Trophoblast cell (in vitro differentiated cells and primary cell): ENCODE measurements at regions not wholly inside any gene's neighbourhood (a gene's known extent, or its start where the extent isn't known, plus 50 kb on each side); places are given as distances from the start of the nearest gene placed in this dataset.

Source experiments
- DNase-seq, 2 donors: peaks; one replicate each; pipeline ENCODE4 v3.0.0-alpha.2; 2016
- H2AFZ ChIP-seq: 2 replicates; pipeline ENCODE4 v1.6.1; 2013; ENCODE audit warnings: low read length, moderate library complexity, mild to moderate bottlenecking; ENCODE audit not compliant: insufficient read depth, poor library complexity
- H2AK5ac ChIP-seq: 2 replicates; pipeline ENCODE4 v1.6.1; 2013; ENCODE audit warnings: mild to moderate bottlenecking, low read length
- H2BK120ac ChIP-seq: 2 replicates; pipeline ENCODE4 v1.6.1; 2013; ENCODE audit warnings: low read length, mild to moderate bottlenecking, moderate library complexity; ENCODE audit not compliant: insufficient read depth, poor library complexity
- H2BK12ac ChIP-seq: 2 replicates; pipeline ENCODE4 v1.6.1; 2013; ENCODE audit warnings: mild to moderate bottlenecking, low read length, moderate library complexity
- H2BK5ac ChIP-seq: 2 replicates; pipeline ENCODE4 v1.6.1; 2013; ENCODE audit warnings: low read length, low read depth, moderate library complexity, mild to moderate bottlenecking; ENCODE audit not compliant: poor library complexity
- H3K14ac ChIP-seq: 2 replicates; pipeline ENCODE4 v1.6.1; 2013; ENCODE audit warnings: mild to moderate bottlenecking, low read length
- H3K18ac ChIP-seq: 2 replicates; pipeline ENCODE4 v1.6.1; 2013; ENCODE audit warnings: mild to moderate bottlenecking, low read length
- H3K23ac ChIP-seq: 2 replicates; pipeline ENCODE4 v1.6.1; 2013; ENCODE audit warnings: low read length
- H3K27ac ChIP-seq: 2 replicates; pipeline ENCODE4 v1.5.1; 2013; ENCODE audit warnings: low read depth, mild to moderate bottlenecking, inconsistent platforms, low read length, moderate library complexity
- H3K27me3 ChIP-seq: 2 replicates; pipeline ENCODE4 v1.6.1; 2013; ENCODE audit warnings: inconsistent platforms, mild to moderate bottlenecking, low read length, moderate library complexity; ENCODE audit not compliant: insufficient read depth
- H3K36me3 ChIP-seq, 2 experiments: 1 replicate in 1 of 2; 2 replicates in 1 of 2; pipeline ENCODE4 v1.6.1; 2013; ENCODE audit warnings: low read length in 2 of 2, mild to moderate bottlenecking in 2 of 2, moderate library complexity in 1 of 2; ENCODE audit not compliant: insufficient read depth in 2 of 2, control insufficient read depth in 1 of 2
- H3K4ac ChIP-seq: 2 replicates; pipeline ENCODE4 v1.6.1; 2013; ENCODE audit warnings: low read depth, mild to moderate bottlenecking, low read length, moderate library complexity
- H3K4me1 ChIP-seq, 2 experiments: 1 replicate in 1 of 2; 2 replicates in 1 of 2; pipeline ENCODE4 v1.6.1; 2013; ENCODE audit warnings: low read length in 2 of 2, mild to moderate bottlenecking in 2 of 2, moderate library complexity in 1 of 2; ENCODE audit not compliant: insufficient read depth in 2 of 2, control insufficient read depth in 1 of 2
- H3K4me2 ChIP-seq: 2 replicates; pipeline ENCODE4 v1.6.1; 2013; ENCODE audit warnings: inconsistent platforms, mild to moderate bottlenecking, low read length, moderate library complexity
- H3K4me3 ChIP-seq: 2 replicates; pipeline ENCODE4 v1.5.1; 2013; ENCODE audit warnings: mild to moderate bottlenecking, low read depth, low read length, inconsistent platforms
- H3K79me1 ChIP-seq: one replicate; pipeline ENCODE4 v1.6.1; 2013; ENCODE audit warnings: low read length
- H3K79me2 ChIP-seq: 2 replicates; pipeline ENCODE4 v1.6.1; 2013; ENCODE audit warnings: low read length, mild to moderate bottlenecking; ENCODE audit not compliant: control insufficient read depth, insufficient read depth, poor library complexity
- H3K9ac ChIP-seq: 2 replicates; pipeline ENCODE4 v1.6.1; 2013; ENCODE audit warnings: mild to moderate bottlenecking, low read length
- H3K9me3 ChIP-seq: 2 replicates; pipeline ENCODE4 v1.6.1; 2013; ENCODE audit warnings: low read depth, mild to moderate bottlenecking, control low read depth, inconsistent platforms, low read length; ENCODE audit not compliant: insufficient read depth
- H4K12ac ChIP-seq: 2 replicates; pipeline ENCODE4 v1.6.1; 2013; ENCODE audit warnings: low read depth, mild to moderate bottlenecking, low read length, moderate library complexity
- H4K8ac ChIP-seq: 2 replicates; pipeline ENCODE4 v1.6.1; 2013; ENCODE audit warnings: low read depth, mild to moderate bottlenecking, low read length, moderate library complexity
- H4K91ac ChIP-seq: one replicate; pipeline ENCODE4 v1.6.1; 2013; ENCODE audit warnings: low read depth, mild to moderate bottlenecking, low read length, moderate library complexity
- WGBS: extraction: QIAGEN DNeasy Blood & Tissue Kit; methylation state at CpG from one replicate; pipeline ENCODE4 v1.1.7; 2013; ENCODE audit warnings: missing lambda C conversion rate; ENCODE audit not compliant: insufficient read length, insufficient coverage; ENCODE audit errors: extremely low coverage; 5-methylcytosine and 5-hydroxymethylcytosine counted together

DNA sequence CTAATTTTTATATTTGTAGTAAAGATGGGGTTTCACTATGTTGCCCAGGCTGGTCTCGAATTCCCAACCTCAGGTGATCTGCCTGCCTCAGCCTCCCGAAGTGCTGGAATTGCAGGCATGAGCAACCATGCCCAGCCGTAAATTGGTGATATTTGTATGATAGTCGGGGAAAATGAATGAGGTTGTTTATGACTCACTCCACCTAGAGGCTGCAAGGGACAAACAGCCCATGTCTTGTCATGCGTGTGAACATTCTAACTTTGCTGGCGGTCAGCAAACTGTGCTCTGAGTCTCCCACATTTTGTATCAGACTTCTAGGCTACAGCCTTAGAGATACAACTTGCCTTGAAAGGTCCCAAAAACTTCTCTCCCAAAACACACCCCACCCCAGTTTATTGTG lies 133.5 kb upstream of the DTNA start:
- no peak overlapping the region for H3K14ac ChIP-seq
- H3K23ac ChIP-seq: no peak overlapping the region
- H2BK5ac ChIP-seq: no peak overlapping the region
- no peak overlapping the region for H3K4ac ChIP-seq
- H3K4me3 ChIP-seq: no peak overlapping the region
- no peak for DNase-seq
- no peak overlapping the region for H2AK5ac ChIP-seq
- H4K12ac ChIP-seq: peak overlapping the region; percentile 43
- no peaks in the 10 kb centered on the region for H3K79me2 ChIP-seq
- no peaks in the 10 kb centered on the region for H3K9me3 ChIP-seq
- H4K91ac ChIP-seq: no peak overlapping the region
- H3K4me1 ChIP-seq: no peaks in the 10 kb centered on the region
- no peak overlapping the region for H2BK12ac ChIP-seq
- no peak overlapping the region for H2AFZ ChIP-seq
- no peak overlapping the region for H3K4me2 ChIP-seq
- H3K27me3 ChIP-seq: no peaks in the 10 kb centered on the region
- H4K8ac ChIP-seq: no peak overlapping the region
- H3K18ac ChIP-seq: no peak overlapping the region
- no peak overlapping the region for H3K9ac ChIP-seq
- WGBS: no CpG with 5 or more reads among the region's 6 CpGs
- H3K27ac ChIP-seq: no peak overlapping the region
- no peaks in the 10 kb centered on the region for H3K36me3 ChIP-seq
- H2BK120ac ChIP-seq: no peak overlapping the region
- no peaks in the 10 kb centered on the region for H3K79me1 ChIP-seq

DNA sequence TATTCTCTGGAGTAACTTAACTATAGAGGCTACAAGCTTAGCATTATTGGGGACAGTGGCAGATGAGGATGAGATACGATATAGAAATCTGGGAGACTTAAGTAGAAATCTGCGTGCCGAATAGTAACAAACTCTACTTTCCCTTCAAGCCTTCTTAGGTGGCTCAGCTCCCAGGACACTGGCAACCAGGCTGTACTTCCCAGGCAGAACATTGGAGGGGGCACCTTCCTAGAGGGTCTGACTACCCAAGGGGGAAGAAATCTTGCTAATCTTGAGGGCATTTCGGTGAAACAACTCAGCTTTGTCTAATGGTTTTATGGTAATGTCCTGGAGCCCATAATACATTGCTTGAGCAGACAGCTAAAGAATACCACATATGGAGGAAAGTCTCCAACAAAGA lies 126.2 kb upstream of the DTNA start:
- no CpG with 5 or more reads among the region's 4 CpGs for WGBS
- Histone ChIP-seq H2BK5ac (no peak overlapping the region), H3K79me1 (no peaks in the 10 kb centered on the region), H3K36me3 (no peaks in the 10 kb centered on the region), H3K79me2 (no peaks in the 10 kb centered on the region), H3K23ac (no peak overlapping the region), H3K9ac (no peak overlapping the region), H3K9me3 (no peaks in the 10 kb centered on the region), H3K4me1 (no peaks in the 10 kb centered on the region), H4K8ac (no peak overlapping the region), H3K27me3 (no peaks in the 10 kb centered on the region), H4K91ac (no peak overlapping the region), H3K4me2 (no peak overlapping the region), H3K27ac (no peak overlapping the region), H3K4ac (no peak overlapping the region), H3K4me3 (no peak overlapping the region), H4K12ac (no peak overlapping the region), H2AK5ac (no peak overlapping the region), H3K18ac (no peak overlapping the region), H2BK120ac (no peak overlapping the region), H2BK12ac (no peak overlapping the region), H2AFZ (no peak overlapping the region), H3K14ac (no peak overlapping the region)
- DNase-seq: no peak

- Histone ChIP-seq H3K4me3 (no peak overlapping the region), H3K4ac (no peak overlapping the region), H3K79me1 (no peaks in the 10 kb centered on the region), H3K18ac (no peak overlapping the region), H3K14ac (no peak overlapping the region), H3K36me3 (no peaks in the 10 kb centered on the region), H3K9me3 (no peaks in the 10 kb centered on the region), H2AK5ac (no peak overlapping the region), H4K12ac (no peak overlapping the region), H3K27ac (no peak overlapping the region), H4K91ac (no peak overlapping the region), H2BK5ac (no peak overlapping the region), H3K79me2 (no peaks in the 10 kb centered on the region), H2BK12ac (no peak overlapping the region), H4K8ac (no peak overlapping the region), H3K27me3 (no peaks in the 10 kb centered on the region), H2AFZ (no peak overlapping the region), H3K23ac (no peak overlapping the region), H3K4me1 (no peaks in the 10 kb centered on the region), H3K4me2 (no peak overlapping the region), H2BK120ac (no peak overlapping the region), H3K9ac (no peak overlapping the region)
- no CpG with 5 or more reads among the region's 2 CpGs for WGBS
- no peak for DNase-seq
These were observed 119.6 kb upstream of the DTNA start for GRCh38 chr18:34590503-34590902.

- DNase-seq: no peak
- no peak overlapping the region for H4K8ac ChIP-seq
- no peaks in the 10 kb centered on the region for H3K9me3 ChIP-seq
- H3K27me3 ChIP-seq: no peaks in the 10 kb centered on the region
- H3K27ac ChIP-seq: no peak overlapping the region
- no peak overlapping the region for H3K18ac ChIP-seq
- no peak overlapping the region for H3K4ac ChIP-seq
- H2AFZ ChIP-seq: no peak overlapping the region
- H3K4me2 ChIP-seq: no peak overlapping the region
- H3K23ac ChIP-seq: no peak overlapping the region
- no peaks in the 10 kb centered on the region for H3K4me1 ChIP-seq
- H2AK5ac ChIP-seq: no peak overlapping the region
- no peak overlapping the region for H4K12ac ChIP-seq
- no peak overlapping the region for H2BK5ac ChIP-seq
- no peaks in the 10 kb centered on the region for H3K79me2 ChIP-seq
- H2BK12ac ChIP-seq: peak overlapping the region; percentile 31
- no peak overlapping the region for H3K4me3 ChIP-seq
- no peak overlapping the region for H2BK120ac ChIP-seq
- no peak overlapping the region for H3K9ac ChIP-seq
- H3K79me1 ChIP-seq: no peaks in the 10 kb centered on the region
- H3K36me3 ChIP-seq: no peaks in the 10 kb centered on the region
- no peak overlapping the region for H3K14ac ChIP-seq
- H4K91ac ChIP-seq: no peak overlapping the region
- WGBS: no CpG with 5 or more reads among the region's 2 CpGs
These were observed 118.1 kb upstream of the DTNA start for GRCh38 chr18:34591920-34592444.
